Fibroblast of upper back skin (primary cell): ENCODE measurements at regions not wholly inside any gene's neighbourhood (a gene's known extent, or its start where the extent isn't known, plus 50 kb on each side); places are given as distances from the start of the nearest gene placed in this dataset.
A peak's percentile ranks its signal among the peaks of the same experiment; 100 is the strongest.
"Not testable (repeated sequence)": the region's sequence is repeated elsewhere in the genome, so short reads cannot be mapped to it uniquely, and the experiment has no call there.

ENCODE experiments used
- DNase-seq: peaks from one replicate; pipeline ENCODE4 v3.0.0-alpha.2; 2013

DNA sequence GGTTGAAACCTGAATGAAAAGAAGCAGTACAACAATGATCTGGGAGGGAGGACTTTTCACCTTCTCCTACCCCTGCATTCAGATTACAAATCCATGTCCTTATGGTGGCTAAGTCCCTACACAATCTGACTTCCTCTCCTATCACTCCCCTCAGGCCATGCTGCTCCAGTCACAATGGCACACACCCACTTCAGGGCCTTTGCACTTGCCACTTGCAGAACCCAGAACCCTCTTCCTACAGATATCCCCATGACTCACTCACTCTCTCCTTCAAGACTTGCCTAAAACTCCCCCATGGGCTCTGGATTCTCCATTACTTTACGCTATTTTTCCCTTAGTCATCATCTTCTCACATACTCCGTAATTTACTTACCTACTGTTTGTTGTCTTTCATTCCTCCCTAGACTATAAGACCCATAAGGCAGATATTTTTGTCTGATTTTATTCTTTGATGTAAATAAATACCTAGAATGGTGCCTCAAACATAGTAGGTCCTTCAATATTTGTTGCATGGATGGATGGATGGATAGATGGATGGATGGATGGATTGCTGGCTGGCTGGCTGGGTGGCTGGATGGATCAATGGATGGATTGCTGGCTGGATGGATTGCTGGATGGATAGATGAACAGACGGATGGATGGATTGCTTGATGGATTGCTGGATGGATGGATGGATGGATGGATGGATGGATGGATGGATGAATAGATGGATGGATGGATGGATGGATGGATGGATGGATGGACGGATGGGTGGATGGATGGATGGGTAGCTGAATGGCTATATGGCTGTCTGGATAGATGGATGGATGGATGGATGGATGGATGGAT, 94.7 kb upstream of the NAV2 start:
- no peak for DNase-seq

GRCh38 chr11:19615341-19616183, 97.1 kb upstream of the NAV2 start:
- DNase-seq = peak; percentile 64

GRCh38 chr11:19614370-19614940, 98.2 kb upstream of the NAV2 start:
- no peak for DNase-seq

DNA sequence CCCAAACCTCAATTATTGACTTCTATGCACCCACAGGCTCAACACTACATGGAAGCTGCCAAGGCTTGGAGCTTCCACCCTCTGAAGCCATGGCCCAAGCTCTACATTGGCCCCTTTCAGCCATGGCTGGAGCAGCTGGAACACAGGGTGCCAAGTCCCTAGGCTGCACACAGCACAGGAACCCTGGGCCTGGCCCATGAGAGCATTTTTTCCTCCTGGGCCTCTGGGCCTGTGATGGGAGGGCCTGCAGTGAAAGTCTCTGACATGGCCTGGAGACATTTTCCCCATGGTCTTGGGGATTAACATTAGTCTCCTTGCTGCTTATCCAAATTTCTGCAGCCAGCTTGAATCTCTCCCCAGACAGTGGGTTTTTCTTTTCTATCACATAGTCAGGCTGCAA, 100.6 kb upstream of the NAV2 start:
- not testable (repeated sequence) for DNase-seq

DNA sequence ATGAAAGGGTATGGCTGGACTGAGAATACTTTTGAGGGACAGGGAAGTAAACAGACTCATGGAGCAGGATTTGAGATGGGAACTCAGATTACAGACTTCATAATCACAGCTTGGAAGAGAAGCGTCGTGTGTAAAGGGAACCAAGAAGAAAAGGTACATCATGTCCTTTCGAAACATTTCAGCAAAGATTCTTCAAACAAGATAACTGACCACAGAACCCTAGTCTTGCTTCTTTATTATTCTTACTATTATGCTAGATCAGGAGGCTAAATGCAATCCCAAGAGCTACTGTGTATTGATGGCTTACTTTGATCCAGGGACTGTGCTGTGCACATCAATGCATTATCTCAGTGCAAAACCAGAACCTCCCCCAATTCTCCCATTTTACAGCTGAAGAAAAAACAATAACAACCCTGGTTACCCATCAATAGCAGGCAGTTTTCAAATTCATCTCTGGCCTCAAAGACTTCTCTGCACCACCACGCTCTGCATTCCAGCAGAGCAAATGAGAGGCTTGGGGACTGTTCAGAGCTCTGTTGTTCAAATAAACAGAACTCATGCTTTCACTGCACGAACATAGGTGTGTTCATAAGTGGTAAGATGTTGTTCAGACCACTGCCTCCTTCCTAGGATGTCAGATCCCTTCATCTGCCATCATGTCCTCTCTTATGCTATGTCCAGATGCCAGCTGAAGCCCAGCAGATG, 104.8 kb upstream of the NAV2 start:
- DNase-seq = no peak

DNA sequence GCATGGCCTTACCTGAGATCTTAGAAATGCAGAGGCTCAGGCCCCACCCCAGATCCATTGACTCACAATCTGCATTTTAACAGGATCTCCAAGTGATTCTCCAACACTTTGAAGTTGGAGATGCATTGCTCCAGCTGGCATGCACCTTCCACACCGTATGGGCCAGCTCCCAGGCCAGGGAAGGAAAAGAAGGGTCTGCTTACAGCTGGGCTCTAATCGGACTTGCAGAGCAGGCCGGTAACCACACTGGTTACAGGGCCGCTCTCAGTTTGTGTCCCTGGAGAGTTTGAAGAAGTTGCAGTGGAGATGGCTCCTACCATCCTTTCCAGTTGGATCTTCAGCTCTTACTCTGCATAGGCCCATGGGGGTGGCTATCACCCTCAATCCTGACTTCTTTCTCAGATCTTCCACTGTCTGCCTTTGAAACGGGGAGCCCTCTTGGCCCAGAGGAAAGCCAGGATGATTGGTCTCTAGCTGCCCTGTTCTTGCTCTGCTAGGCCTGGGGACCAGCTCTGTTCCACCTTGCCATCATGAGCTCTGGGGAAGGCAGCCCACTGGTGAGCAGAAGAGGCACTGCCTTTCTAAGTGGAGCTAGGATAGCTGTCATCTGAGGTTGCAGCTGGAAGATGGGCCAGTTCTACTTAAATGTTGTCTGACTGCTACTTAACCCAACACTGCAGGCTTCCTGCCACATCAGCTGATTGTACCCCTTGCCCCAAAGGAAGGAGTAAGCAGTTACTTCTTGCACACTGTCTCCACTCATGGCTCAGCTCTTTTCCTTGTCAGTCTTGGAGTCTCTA, 105.6 kb upstream of the NAV2 start:
- no peak for DNase-seq

- DNase-seq = peak; percentile 80
These were observed 106.9 kb upstream of the NAV2 start for GRCh38 chr11:19605520-19606371.

DNA sequence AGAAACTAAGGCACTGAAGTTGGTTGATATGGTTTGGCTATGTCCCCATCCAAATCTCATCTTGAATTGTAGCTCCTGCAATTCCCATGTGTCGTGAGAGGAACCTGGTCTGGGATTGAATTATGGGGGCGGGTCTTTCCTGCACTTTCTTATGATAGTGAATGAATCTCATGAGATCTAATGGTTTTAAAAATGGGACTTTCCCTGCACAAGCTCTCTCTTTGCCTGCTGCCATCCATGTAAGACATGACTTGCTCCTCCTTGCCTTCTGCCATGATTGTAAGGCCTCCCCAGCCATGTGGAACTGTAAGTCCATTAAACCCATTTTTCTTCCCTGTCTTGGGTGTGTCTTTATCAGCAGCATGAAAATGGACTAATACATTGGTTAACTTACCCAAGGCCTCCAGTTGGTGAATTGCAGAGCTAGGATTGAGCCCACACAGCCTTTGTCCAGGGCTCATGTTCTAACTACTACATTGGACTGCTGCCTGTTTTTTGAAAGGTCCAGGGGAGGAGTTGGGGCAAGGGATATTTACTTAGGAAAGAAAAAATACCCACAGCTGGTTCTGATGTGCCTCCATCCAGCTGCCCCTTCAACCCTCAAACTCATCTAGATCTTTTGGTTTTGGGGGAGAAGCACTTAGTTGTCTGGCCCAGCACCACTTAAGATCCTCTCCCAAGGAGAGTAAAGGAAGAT, 107.8 kb upstream of the NAV2 start:
- DNase-seq = no peak

DNA sequence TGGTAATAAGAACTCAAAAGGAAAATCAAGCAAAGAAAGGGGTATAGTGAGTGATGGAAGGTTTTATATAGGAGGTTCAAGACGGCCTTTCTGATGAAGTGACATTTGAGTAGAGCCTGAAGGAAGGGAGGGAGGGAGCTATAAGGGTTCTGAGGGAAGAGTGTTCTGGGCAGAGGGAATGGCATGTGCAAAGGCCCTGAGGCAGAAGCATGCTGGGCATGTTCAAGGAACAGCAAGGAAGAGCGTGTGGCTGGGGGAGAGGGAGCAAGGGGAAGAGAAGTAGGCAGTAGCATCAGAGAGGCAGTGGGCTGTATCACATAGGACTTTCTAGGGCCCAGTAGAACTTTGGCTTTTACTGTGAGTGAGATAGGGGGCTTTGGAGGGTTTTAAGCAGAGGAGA, 108.9 kb upstream of the NAV2 start:
- no peak for DNase-seq

GRCh38 chr11:19602891-19603290, 109.7 kb upstream of the NAV2 start:
- no peak for DNase-seq

DNA sequence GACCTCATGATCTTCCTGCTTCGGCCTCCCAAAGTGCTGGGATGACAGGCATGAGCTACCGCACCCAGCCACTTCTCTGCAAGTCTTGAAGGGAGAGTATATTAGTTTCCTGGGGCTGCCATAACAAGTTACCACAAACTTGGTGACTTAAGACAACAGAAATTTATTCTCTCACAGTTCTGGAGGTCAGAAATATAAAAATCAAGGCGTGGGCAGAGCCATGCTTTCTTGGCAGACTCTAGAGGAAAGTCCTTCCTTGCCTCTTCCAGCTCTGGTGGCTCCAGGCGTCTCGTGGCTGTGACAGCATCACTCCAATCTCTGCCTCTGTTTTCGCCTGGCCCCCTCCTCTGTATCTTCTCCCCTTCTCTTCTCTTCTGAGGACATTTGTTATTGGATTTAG, 110.2 kb upstream of the NAV2 start:
- no peak for DNase-seq

DNA sequence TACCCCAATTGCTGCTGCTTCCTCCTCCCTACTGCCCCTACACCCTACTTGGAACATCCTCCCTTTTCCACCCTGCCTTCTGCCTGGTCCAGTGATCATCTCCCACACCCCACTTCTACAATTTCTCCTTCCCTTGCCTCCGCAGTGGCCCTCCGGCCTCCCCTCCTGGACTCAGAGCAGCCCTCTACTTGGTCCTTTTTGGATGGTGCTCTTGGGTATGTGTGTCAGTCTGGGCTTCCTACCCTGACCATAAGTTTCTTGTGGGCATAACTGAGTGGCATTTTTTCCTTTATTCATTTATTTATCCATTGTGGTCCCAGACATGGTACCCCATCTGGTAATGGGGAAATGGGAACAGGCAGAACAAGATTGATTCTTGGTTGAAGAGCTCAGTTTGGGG, 111.4 kb upstream of the NAV2 start:
- no peak for DNase-seq

GRCh38 chr11:19599681-19600080, 113.0 kb upstream of the NAV2 start:
- DNase-seq = no peak

- no peak for DNase-seq
These were observed 113.7 kb upstream of the NAV2 start for GRCh38 chr11:19598876-19599486.

GRCh38 chr11:19598456-19598855, 114.2 kb upstream of the NAV2 start:
- no peak for DNase-seq

- no peak for DNase-seq
These were observed 114.8 kb upstream of the NAV2 start for GRCh38 chr11:19597876-19598275.

GRCh38 chr11:19597206-19597605, 115.4 kb upstream of the NAV2 start:
- peak; percentile 82 for DNase-seq

DNA sequence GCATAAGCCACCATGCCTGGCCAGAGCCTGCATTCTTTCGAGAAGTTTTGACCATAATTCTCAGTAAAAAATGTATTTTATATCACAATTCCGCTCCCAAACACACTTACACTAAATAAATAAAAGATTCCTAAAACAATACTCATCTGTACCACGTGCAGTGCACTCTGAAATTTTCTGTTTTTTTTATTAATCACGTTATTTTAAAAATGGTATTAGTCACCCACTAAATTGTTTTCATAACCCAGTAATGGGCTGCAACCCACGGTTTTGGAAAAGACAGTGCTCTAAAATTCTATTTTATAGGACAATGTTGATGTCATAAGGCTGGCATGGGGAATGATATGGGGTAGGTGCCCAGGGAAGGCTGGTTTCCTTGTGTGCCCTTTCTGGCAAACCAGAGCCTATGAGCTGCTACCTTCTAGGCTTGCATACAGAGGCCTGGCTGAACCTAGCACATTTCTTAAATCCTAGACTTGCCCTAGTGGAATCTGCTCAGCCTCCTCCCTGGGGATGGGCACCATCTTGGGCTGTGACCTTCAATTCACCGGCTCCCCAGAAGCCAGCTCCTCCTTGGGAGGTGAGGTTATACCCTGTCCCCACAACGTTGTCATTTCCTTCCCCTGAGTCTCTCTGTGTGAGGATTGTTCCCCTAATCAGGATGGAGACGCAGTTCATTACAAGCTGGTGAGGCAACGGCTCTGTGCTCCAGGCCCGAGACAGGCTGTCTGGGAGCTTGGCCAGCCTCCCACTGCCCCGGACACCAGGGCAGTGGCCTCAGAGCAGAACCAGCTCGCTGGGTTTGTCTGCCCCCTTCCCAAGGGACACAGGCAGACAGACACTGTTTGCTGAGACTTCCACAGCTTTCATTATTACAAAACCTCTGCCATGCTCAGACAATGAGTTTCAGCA, 116.5 kb upstream of the NAV2 start:
- DNase-seq = peak; percentile 91

DNA sequence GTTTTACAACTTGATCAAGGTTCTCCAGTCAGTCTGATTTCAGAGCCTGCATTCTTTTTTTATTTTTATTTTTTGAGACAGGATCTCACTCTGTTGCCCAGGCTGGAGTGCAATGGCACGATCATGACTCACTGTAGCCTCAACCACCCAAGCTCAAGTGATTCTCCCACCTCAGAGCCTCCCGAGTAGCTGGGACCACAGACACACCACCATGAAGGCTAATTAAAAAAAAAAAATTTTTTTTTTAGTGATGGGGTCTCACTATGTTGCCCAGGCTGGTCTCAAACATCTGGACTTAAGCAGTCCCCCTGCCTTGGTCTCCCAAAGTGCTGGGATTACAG, 117.2 kb upstream of the NAV2 start:
- no peak for DNase-seq
